Esophagus mucosa (tissue), 1 donor: ENCODE measurements at regions not wholly inside any gene's neighbourhood (a gene's known extent, or its start where the extent isn't known, plus 50 kb on each side); places are given as distances from the start of the nearest gene placed in this dataset.
"Not testable (repeated sequence)": the region's sequence is repeated elsewhere in the genome, so short reads cannot be mapped to it uniquely, and the experiment has no call there.

Experiments used
- ATAC-seq: fragments of 200-7000 bp; cut with Tn5 transposase; one replicate; pipeline ENCODE4 v1.9.1; 2020
- donor health status: DM: yes; HTN: yes; CAD: no.

DNA sequence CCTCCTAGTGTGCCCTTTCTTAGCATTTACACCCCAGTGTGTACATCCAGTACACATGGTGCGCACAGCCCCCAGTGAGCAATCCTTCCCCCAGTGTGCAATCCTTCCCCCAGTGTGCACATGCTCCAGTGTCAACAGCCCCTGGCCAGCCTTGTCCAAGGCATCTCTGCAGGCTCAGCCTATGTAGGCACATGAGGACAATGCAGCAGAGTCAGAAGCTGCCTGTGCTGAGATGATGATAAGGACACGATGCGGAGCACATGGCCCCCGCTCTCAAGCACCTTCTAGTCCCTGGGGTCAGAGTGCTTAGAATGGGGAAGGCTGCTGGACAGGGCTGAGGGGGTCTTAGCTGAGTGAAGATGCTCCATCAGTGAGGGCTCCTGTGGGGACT, 69.8 kb downstream of the GADD45G start:
- no peak for ATAC-seq

DNA sequence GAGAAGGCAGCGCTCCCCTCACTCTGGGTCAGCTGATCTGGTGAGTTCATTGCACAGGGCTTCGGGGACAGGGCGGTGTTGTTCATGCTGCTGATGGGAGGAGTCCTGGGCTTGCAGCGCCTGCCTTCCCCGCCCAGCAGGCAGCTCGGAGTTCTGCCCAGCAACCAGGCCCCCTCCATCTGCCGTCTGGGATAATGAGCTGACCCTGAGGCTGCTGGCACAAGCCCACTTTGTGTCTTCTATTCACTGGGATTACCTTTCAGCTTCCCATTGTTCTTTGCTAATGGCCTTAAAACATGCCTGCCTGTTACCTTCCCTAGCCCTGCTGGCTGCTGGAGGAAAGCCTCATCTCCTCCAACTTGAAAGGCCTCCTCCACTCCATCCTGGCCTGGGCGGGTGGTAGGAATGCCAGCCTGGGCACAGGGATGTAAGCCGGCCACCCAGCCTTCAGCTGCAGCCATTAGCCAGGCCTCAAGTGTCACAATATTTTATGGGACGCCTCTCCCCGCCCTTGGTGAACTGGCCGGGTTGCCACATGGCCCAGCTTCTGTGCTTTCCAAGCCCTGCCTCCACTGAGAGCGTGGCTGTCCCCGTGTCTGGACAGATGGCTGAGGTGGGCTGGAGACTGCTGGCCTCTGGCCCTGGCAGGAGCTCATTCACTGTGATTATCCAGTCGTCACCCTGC, 70.4 kb downstream of the GADD45G start:
- ATAC-seq = peak; percentile 73

DNA sequence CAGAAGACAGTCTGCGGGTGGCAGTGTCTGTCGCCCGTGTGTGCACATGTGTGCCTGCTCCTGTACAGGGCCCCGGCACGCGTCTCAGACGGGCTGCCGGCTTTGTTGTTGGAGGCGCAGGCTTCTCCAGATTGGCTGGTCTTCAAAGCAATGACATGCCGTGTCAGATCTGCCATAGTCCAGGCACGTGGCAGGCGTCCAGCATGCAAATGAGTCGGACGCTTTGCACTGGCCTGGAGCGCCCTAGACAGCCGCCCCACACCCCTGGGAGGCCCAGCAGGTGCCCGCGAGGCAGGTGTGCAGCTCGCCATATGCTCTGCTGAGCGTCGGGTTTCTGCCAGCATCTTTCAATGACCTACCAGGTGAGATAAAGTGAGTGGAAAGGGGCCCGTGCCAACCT, 71.5 kb downstream of the GADD45G start:
- ATAC-seq = peak; percentile 68

- ATAC-seq = no peak
Observed at GRCh38 chr9:89677702-89678395, 73.0 kb downstream of the GADD45G start.

- no peak for ATAC-seq
Observed at GRCh38 chr9:89678396-89679015, 73.7 kb downstream of the GADD45G start.

- ATAC-seq = no peak
Observed at GRCh38 chr9:89679016-89679415, 74.2 kb downstream of the GADD45G start.

GRCh38 chr9:89679581-89679980, 74.8 kb downstream of the GADD45G start:
- ATAC-seq = no peak

DNA sequence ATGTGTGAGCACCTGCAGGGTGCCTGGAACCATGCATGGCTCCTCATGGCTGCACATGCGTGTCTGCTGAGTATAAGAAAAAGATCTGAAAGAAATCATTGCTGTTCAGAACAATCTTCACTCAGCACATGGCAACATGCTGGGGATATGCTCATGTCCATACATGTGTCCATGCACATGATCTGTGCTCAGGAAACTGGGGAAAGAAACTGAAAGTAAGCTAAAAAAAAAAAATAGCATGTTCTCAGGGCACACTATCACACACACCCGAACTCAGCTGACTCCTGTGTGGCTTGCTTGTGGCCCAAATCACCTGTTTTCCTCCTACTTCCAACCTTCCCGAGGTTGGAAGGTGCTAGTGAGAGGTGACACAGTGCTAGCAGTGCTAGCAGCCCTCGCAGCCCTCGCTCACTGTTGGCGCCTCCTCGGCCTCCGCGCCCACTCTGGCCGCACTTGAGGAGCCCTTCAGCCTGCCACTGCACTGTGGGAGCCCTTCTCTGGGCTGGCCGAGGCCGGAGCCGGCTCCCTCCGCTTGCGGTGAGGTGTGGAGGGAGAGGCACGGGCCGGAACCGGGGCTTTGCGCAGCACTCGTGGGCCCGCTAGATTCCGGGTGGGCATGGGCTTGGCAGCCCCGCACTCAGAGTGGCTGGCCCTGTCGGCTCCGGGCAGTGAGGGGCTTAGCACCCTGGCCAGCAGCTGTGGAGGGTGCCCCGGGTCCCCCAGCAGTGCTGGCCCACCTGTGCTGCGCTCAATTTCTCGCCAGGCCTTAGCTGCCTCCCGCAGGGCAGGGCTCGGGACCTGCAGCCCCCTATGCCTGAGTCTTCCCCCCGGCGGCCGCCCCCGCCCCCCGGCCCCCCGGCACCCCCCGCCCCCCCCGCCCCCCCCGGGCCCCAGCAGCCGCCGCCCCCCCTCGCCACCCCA, 76.0 kb downstream of the GADD45G start:
- no peak for ATAC-seq

GRCh38 chr9:89681468-89681859, 76.7 kb downstream of the GADD45G start:
- not testable (repeated sequence) for ATAC-seq

GRCh38 chr9:89683626-89684025, 78.8 kb downstream of the GADD45G start:
- no peak for ATAC-seq

GRCh38 chr9:89684218-89684617, 79.4 kb downstream of the GADD45G start:
- ATAC-seq = no peak

DNA sequence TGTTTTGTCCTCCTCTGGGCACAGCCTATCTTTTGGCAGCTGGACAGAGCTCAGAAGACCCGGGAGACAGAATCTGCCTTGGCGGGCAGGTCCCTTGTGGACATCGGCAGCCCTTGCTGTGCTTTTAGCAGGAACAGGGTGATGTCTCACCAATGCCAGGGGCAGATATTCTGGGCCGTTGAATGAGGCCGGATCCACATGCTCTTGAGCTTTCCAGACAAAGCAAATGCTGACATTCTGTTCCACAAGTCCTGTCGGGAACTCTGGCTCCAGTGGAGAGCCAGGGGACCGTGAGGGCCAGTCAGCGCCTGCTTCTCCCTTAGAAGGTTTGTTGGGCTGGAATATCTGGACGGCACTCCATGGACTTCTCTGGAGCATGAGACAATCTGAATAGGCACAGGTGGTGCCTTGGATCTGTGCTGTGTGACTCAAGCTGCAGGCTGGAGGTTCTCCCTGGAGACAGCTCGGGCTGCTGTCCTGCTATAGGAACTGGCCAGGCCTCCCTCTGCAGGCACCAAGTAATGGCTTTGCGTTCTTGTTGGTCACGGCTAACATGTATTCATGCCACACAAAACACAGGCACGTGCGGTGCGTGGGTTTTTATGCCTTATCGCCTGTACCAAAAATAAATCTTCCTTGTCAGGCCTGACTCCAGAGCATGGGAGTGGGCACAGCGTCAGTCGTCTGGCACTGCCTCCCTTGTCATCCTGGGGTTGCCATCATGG, 80.3 kb downstream of the GADD45G start:
- ATAC-seq = no peak

DNA sequence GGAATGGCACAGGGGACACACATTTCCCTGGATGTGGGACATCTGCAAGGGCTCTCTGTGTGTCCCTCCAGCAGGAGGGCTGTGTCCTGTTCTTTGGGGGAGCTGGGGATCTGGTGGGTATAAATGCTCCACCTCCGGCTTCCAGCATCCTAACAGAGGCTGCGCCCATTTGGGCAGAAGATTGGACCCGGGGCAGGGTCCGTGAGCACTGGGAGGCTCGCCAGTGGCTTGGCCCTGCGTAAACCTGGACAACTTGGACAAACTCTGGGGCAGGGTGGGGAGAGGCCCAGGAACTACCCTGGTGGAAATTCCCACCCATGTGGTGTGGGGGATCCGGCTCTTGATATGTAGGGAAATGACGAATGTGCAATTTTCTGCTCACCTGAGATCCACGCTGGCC, 80.9 kb downstream of the GADD45G start:
- no peak for ATAC-seq

- peak; percentile 99 for ATAC-seq
Observed at GRCh38 chr9:89686126-89686525, 81.3 kb downstream of the GADD45G start.

DNA sequence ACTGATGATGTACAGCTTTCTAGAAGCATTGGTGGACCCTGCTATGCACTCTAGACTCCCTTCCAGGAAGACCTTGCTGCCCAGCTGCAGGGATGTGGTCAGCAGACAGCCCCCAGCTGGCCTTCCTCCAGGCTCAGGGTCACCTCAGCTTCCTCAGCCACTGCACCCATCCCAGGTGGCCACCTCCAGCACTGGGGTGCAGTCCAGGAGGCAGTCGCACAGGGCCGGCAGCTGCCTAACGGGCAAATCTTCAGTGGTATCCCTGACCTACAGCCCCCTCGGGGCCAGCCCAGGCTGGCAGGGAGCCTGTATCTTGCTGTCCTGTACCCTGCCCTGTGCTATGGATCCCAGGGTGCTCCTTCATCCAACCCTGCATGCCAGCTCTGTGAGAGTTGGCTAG, 81.8 kb downstream of the GADD45G start:
- peak; percentile 3 for ATAC-seq

DNA sequence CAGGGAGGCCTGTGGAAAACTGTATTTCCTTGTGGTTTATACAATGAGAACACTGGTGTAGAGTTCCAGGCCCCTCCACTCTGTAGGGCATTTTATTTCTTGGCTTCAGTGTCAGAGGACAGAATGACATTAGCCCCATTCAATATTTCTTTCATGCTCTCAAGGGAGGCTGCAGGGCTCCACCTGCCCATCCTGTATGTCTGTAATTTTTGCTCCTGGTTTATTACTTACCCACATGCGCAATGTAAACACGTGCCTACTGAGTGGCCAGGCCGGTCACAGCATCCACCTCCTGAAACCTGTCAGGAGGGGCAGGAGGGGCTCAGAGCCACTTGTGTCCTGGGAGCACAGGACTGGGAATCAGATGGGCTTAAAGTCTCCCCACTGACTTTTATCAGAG, 82.4 kb downstream of the GADD45G start:
- ATAC-seq = no peak

DNA sequence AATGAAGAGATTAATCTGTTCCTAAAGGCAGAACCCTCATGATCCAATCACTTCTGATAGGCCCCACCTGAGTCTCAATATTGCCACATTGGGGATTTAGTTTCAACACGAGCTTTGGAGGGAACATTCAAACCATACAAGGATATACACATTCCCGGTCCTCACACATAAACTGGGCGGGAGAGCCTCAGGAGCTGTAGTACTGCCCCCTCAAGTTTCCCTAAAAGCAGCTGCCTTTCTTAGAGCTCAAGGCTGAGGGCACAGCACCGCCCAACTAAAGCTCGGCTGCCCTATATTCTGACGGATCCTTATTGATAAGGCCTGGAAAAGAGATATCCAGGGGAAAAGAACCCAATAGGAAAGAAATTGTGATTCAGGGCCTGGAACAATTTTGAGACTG, 83.0 kb downstream of the GADD45G start:
- ATAC-seq = no peak

DNA sequence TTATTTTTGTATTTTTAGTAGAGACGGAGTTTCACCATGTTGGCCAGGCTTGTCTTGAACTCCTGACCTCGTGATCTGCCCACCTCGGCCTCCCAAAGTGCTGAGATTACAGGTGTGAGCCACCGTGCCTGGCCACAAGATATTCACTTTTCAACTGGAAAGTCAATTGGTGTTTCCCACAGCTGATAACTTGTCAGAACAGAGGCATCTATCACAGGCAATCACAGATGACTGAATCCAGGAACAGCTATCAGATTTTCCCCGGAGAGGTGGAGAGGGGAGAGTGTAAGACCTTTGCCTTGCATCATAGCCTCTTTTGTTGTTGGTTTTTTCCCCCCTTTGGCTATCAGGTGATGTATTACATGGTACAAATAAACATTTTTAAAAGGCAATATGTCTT, 84.5 kb downstream of the GADD45G start:
- ATAC-seq = not testable (repeated sequence)

GRCh38 chr9:89690334-89690912, 85.6 kb downstream of the GADD45G start:
- no peak for ATAC-seq

GRCh38 chr9:89695441-89695891, 90.7 kb downstream of the GADD45G start:
- ATAC-seq = no peak

DNA sequence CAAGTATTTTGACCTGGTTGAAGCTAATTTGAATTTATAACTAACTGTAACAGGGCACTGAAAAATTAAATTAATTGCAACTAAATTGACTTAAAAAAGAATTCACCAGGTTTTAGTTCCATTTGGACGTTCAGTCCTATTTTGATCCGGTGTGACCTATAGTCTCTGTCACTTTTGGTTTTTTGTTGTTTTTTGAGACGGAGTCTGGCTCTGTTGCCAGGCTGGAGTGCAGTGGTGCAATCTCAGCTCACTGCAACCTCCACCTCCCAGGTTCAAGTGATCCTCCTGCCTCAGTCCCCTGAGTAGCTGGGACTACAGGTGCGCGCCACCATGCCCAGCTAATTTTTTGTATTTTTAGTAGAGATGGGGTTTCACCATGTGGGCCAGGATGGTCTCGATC, 91.2 kb downstream of the GADD45G start:
- ATAC-seq = not testable (repeated sequence)

DNA sequence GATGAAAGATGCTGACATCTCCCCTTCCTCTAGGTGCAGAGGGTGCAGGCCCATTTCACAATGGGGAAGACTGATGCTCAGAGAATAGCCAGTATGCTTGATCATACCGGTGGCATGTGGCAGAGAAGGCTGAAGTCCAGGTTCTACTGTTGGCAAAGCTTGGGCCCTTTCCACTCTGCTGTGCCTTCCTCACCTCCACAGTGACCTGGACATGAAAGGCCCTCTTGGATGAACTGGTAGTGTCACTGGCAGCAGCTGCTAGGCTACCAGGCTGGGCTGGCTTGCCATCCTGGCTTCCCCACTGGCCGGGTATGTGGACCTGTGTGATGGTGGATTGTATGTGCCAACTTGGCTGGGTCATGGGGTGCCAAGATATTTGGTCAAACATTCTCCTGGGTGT, 92.0 kb downstream of the GADD45G start:
- ATAC-seq = no peak
